ENCODE measurements at regions not wholly inside any gene's neighbourhood (a gene's known extent, or its start where the extent isn't known, plus 50 kb on each side); places are given as distances from the start of the nearest gene placed in this dataset.

DNA sequence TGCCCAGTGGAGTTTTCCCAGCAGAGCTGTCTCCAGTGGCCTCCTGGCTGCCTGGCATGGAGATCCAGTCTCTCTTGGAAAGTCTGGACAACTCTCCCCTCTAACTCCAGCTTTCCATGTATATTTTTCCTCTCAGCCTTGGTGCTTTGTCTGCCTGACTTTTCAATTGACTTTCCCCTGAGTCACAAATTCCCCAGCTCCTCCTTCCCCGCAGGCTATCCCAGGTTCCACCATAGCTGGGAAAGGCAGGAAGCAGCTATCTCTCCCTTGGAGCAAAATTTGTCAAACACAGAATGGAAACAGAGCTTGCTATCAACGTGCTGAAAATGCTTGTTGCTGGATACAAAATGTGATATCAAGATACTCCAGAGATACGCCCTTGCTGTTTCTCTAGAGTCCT is 384.8 kb downstream of the TMEM135 start:
- TF ChIP-seq, protein P1, sequence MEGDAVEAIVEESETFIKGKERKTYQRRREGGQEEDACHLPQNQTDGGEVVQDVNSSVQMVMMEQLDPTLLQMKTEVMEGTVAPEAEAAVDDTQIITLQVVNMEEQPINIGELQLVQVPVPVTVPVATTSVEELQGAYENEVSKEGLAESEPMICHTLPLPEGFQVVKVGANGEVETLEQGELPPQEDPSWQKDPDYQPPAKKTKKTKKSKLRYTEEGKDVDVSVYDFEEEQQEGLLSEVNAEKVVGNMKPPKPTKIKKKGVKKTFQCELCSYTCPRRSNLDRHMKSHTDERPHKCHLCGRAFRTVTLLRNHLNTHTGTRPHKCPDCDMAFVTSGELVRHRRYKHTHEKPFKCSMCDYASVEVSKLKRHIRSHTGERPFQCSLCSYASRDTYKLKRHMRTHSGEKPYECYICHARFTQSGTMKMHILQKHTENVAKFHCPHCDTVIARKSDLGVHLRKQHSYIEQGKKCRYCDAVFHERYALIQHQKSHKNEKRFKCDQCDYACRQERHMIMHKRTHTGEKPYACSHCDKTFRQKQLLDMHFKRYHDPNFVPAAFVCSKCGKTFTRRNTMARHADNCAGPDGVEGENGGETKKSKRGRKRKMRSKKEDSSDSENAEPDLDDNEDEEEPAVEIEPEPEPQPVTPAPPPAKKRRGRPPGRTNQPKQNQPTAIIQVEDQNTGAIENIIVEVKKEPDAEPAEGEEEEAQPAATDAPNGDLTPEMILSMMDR (conservative IDR thresholded peaks at IDR 0.05; ENCODE audit: low read depth, low read length): no peak
- H3K4me3 ChIP-seq (ENCODE audit: low read depth, low read length): no peak overlapping the region
- no peak for DNase-seq (ENCODE audit: low read depth)

DNA sequence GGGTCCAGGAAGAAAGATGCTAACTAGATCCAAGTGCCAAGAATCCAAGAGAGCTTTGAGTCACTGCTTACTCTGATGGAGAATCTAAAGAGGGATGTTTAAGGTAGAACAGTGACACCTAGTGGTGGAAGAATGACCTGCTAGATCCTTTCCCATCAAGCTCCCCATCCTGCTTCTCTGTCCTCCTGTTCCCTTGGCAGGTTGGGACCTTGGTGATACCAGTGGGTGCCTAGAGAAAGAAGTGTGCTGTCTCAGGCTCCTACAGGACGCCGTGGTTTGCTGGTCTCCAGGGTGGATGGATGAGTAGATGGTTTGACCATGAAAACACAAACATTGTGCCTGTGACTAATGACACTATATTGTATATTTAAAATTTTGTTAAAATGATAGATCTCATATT is 383.7 kb downstream of the TMEM135 start:
- TF ChIP-seq, protein P1 (conservative IDR thresholded peaks at IDR 0.05; ENCODE audit: low read depth, low read length): peak; percentile 81
- H3K4me3 ChIP-seq (ENCODE audit: low read depth, low read length): no peak overlapping the region
- peak; percentile 64 for DNase-seq (ENCODE audit: low read depth)

DNA sequence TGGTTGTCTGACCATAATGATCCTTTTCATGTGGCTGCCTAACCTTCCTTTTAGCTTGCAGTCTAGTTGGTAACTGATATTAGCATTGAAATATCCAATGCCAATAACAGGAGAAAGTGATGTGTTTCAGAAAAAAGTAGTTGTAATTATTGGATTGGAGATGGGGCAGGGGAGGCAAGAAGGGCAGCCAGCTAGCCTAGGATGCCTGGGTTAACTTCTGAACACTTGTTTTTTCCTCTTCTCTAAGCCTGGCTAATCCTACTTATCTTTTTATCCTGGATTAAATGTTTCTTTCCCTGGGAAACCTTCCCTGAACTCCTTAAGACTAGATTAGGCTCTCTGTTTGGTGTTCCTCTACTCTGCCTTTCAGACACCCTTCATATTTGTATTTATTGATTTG is 380.2 kb downstream of the TMEM135 start:
- no peak overlapping the region for H3K4me3 ChIP-seq (ENCODE audit: low read depth, low read length)
- no peak for DNase-seq (ENCODE audit: low read depth)
- TF ChIP-seq, protein P1 (conservative IDR thresholded peaks at IDR 0.05; ENCODE audit: low read depth, low read length): no peak

DNA sequence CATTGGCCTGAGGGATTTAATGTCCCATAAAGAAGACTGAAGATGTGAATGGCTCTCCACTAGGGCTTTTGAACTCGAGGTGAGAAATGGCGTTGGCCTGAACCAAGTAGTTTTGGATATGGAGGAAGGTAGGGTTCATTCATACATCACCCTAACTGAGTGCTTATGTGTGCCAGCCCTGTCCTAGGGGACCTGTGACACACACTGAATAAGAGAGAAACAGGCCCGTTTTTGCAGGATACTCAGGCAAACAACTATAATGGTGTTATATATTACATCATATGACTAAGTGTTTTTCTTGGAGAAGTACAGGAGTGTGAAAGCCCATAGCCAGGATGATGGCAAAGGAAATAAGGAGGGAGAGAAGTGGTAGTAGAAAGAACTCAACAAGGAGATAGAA is 368.1 kb downstream of the TMEM135 start:
- DNase-seq (ENCODE audit: low read depth): no peak
- TF ChIP-seq, protein P1 (conservative IDR thresholded peaks at IDR 0.05; ENCODE audit: low read depth, low read length): no peak
- H3K4me3 ChIP-seq (ENCODE audit: low read depth, low read length): no peak overlapping the region

DNA sequence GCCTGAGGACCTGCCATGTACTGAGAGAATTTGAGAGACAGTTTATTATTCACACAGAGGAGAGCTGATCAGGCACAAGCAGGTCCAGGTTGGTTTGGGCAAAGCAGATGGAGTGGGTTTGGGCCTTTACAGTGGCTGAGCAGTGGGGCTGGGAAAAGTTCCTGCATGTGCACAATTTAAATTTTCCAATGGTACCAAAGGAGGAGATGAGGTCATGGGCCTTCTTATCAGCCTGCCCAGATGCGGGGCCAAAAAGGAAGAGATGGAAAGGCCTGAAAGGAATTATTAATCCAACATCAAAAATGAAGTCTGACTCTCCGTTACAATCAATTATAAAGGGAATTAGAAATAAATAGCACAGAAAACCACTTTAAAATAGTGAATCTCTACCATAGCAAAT is 367.6 kb downstream of the TMEM135 start:
- TF ChIP-seq, protein P1 (conservative IDR thresholded peaks at IDR 0.05; ENCODE audit: low read depth, low read length): no peak

DNA sequence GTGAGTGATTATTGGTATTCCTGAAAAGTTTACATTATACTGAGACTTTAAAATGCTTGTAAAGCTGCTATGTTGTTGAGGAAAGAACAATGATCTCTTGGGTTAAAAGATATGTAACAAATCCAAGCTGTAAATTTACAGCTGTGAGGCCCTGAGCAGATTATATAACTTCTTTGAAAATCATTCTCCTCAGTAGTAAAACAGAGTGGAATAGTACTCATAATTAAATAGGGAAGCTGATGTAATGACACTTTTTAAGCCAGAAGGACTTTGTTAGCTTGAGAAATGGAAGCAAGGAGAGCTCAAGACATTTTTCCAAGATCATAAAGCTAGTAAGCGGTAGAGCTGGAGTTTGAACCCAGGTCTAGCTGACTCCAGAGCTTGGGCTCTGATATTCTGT is 363.9 kb downstream of the TMEM135 start:
- no peak for DNase-seq (ENCODE audit: low read depth)
- H3K4me3 ChIP-seq (ENCODE audit: low read depth, low read length): no peak overlapping the region
- TF ChIP-seq, protein P1 (conservative IDR thresholded peaks at IDR 0.05; ENCODE audit: low read depth, low read length): no peak

More for the DNA sequence above, 367.6 kb downstream of the TMEM135 start:
- DNase-seq (ENCODE audit: low read depth): no peak
- H3K4me3 ChIP-seq (ENCODE audit: low read depth, low read length): no peak overlapping the region

DNA sequence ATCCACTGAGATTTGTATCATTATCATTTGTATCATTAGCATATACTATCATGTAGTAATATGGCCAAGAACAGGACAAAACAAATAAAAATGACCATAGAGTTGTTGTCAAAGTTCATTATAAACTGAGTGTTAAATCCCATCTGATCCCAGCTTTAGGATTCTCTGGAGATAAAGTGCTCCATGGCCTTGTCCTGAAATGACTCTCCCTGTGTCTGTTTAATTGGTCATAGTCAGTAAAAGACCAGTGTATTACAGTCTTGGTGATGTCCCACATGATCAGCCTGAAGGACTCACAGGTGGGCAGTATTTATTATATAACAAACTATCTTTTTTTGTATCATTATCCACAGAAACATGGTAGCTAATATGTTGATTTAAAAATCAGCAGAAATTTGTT is 361.6 kb downstream of the TMEM135 start:
- no peak for DNase-seq (ENCODE audit: low read depth)
- TF ChIP-seq, protein P1 (conservative IDR thresholded peaks at IDR 0.05; ENCODE audit: low read depth, low read length): no peak
- no peak overlapping the region for H3K4me3 ChIP-seq (ENCODE audit: low read depth, low read length)

Measured in epithelial cell of proximal tubule (primary cell).